Cardiac muscle cell (in vitro differentiated cells and primary cell): ENCODE measurements at regions not wholly inside any gene's neighbourhood (a gene's known extent, or its start where the extent isn't known, plus 50 kb on each side); places are given as distances from the start of the nearest gene placed in this dataset.

Experiments
- DNase-seq, 2 donors: peaks; one replicate each; pipeline versions ENCODE4 v3.0.0 to v3.0.0-alpha.2; 2010 to 2017; ENCODE audit warnings: low read depth in 1 of 2, low spot score in 1 of 2
- H3K27ac ChIP-seq: fragments of 200-600 bp; sonication (generic); 2 replicates; pipeline ENCODE4 v1.5.1; 2016
- H3K27me3 ChIP-seq: fragments of 200-600 bp; sonication (generic); 2 replicates; pipeline ENCODE4 v1.6.0; 2016; ENCODE audit warnings: control low read depth
- H3K36me3 ChIP-seq: fragments of 200-600 bp; sonication (generic); 2 replicates; pipeline ENCODE4 v1.5.1; 2016; ENCODE audit warnings: control low read depth
- H3K4me1 ChIP-seq: fragments of 200-600 bp; sonication (generic); 2 replicates; pipeline ENCODE4 v1.8.1; 2017; ENCODE audit warnings: low read depth, mild to moderate bottlenecking, mixed run types
- H3K4me3 ChIP-seq: fragments of 200-600 bp; sonication (generic); 2 replicates; pipeline ENCODE4 v1.5.1; 2016; ENCODE audit warnings: mild to moderate bottlenecking
- H3K9me3 ChIP-seq: fragments of 200-600 bp; sonication (generic); 2 replicates; pipeline ENCODE4 v1.5.1; 2017; ENCODE audit warnings: low read depth, mild to moderate bottlenecking, control low read depth
- CTCF ChIP-seq: IDR thresholded peaks from 2 replicates; pipeline ENCODE4 v1.5.1; 2012; ENCODE audit warnings: low read depth, mild to moderate bottlenecking, low read length

GRCh38 chr11:112831041-112831440 lies 130.2 kb upstream of the NCAM1 start:
- no peaks in the 10 kb centered on the region for H3K9me3 ChIP-seq
- H3K4me3 ChIP-seq: no peak overlapping the region
- no peak for DNase-seq
- H3K27me3 ChIP-seq: no peaks in the 10 kb centered on the region
- H3K4me1 ChIP-seq: peaks cover 20% of the 10 kb centered on the region
- no peak overlapping the region for H3K27ac ChIP-seq
- no peaks in the 10 kb centered on the region for H3K36me3 ChIP-seq
- TF ChIP-seq CTCF: no peak

GRCh38 chr11:112831969-112832766 lies 129.1 kb upstream of the NCAM1 start:
- DNase-seq: no peak
- TF ChIP-seq CTCF: no peak
- H3K4me3 ChIP-seq: no peak overlapping the region

GRCh38 chr11:112834277-112834755 lies 126.9 kb upstream of the NCAM1 start:
- Histone ChIP-seq H3K4me3 (no peak overlapping the region), H3K9me3 (no peaks in the 10 kb centered on the region), H3K27me3 (no peaks in the 10 kb centered on the region), H3K27ac (peak overlapping the region; percentile 12), H3K36me3 (no peaks in the 10 kb centered on the region), H3K4me1 (peaks cover 20% of the 10 kb centered on the region)
- TF ChIP-seq CTCF: no peak
- DNase-seq: peak in 1 of 2 donors; percentile 66

More at GRCh38 chr11:112831969-112832766, 129.1 kb upstream of the NCAM1 start:
- Histone ChIP-seq H3K4me1 (peaks cover 20% of the 10 kb centered on the region), H3K27ac (no peak overlapping the region), H3K36me3 (no peaks in the 10 kb centered on the region), H3K27me3 (no peaks in the 10 kb centered on the region), H3K9me3 (no peaks in the 10 kb centered on the region)

DNA sequence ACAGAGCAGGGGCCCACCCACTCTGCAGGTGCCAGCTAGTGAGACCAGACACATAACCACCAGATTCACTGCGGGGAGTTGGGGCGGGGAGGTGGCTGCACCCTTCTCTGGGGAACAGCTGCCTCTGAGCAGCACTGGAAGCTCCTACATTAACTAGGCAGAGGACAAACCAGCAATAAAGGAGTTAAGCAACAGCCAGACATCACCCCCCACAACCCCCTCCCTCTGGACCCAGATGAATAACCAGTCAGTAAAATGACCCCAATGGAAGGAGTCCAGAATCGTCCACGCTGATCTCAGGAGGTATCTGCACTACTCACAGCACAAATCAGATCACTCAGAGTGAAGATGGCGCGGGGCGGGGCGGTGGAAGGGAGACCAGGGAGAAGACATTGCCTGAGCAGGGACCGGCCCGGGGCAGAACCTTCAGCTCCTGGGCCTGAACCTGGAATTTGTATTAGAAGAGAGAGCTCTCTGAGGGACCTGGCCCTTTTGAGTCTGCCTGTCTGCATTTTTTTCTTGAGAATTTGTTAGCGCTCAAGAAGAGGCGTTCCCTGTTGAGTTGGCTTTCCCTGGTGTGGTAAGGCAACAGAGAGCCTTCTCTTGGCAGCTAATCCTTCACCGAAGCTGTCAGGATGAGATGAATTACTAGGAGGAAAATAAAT lies 125.5 kb upstream of the NCAM1 start:
- peaks cover 20% of the 10 kb centered on the region for H3K4me1 ChIP-seq
- H3K4me3 ChIP-seq: no peak overlapping the region
- no peak for TF ChIP-seq CTCF
- DNase-seq: no peak
- H3K9me3 ChIP-seq: no peaks in the 10 kb centered on the region
- H3K27me3 ChIP-seq: no peaks in the 10 kb centered on the region
- H3K36me3 ChIP-seq: no peaks in the 10 kb centered on the region
- H3K27ac ChIP-seq: peak overlapping the region; percentile 14

DNA sequence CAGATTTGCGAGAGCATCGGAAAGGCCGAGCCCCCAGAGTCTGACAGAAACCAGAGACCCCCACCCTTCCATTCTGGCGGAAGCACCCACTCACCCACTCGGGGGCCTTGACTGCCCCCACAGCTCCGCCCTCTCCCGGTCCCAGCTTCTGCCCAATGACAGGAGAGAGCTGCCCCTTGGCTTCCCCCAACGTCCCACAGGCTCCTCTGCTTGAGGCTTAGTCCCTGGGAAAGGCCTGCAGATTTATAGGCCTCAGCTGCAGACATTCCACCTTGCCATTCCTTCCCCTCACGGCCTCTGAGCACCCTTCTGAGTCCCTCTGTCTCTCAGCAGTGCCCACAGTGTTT lies 125.0 kb upstream of the NCAM1 start:
- H3K4me1 ChIP-seq: peaks cover 20% of the 10 kb centered on the region

More for the DNA sequence above, 125.0 kb upstream of the NCAM1 start:
- TF ChIP-seq CTCF: no peak
- Histone ChIP-seq H3K27ac (peak overlapping the region; percentile 14), H3K36me3 (no peaks in the 10 kb centered on the region), H3K27me3 (no peaks in the 10 kb centered on the region), H3K9me3 (no peaks in the 10 kb centered on the region), H3K4me3 (no peak overlapping the region)
- no peak for DNase-seq
